ENCODE measurements at regions not wholly inside any gene's neighbourhood (a gene's known extent, or its start where the extent isn't known, plus 50 kb on each side); places are given as distances from the start of the nearest gene placed in this dataset.

- Histone ChIP-seq H3K27ac (peak overlapping the region in 1 of 4 donors; percentile 9), H3K27me3 (peaks cover 0 to 51% (median 24%) of the 10 kb centered on the region in 4 donors), H3K4me1 (peaks cover 23 to 43% (median 36%) of the 10 kb centered on the region in 4 donors), H3K36me3 (no peaks in the 10 kb centered on the region), H3K4me3 (peak overlapping the region in 3 of 4 donors; percentile 48 to 70 (median 65)), H3K9me3 (no peaks in the 10 kb centered on the region)
- DNase-seq (peak in 1 of 2 donors; percentile 83), ATAC-seq (ENCODE audit: low FRiP score in 2 of 2) (no peak)
- TF ChIP-seq CTCF (IDR thresholded peaks at IDR 0.05) (no peak), EP300 (IDR thresholded peaks at IDR 0.05) (no peak), POLR2AphosphoS5 (IDR thresholded peaks at IDR 0.05) (no peak), POLR2A (IDR thresholded peaks at IDR 0.05) (no peak)
- WGBS, 2 donors = 1 to 2% methylated on average over 41 to 49 of the region's 62 CpGs
These were observed 143.9 kb upstream of the ZNF536 start for GRCh38 chr19:30228113-30228834.

- ATAC-seq (ENCODE audit: low FRiP score in 2 of 2) (no peak), DNase-seq (no peak)
- TF ChIP-seq POLR2AphosphoS5 (IDR thresholded peaks at IDR 0.05) (no peak), CTCF (IDR thresholded peaks at IDR 0.05) (no peak), EP300 (IDR thresholded peaks at IDR 0.05) (no peak), POLR2A (IDR thresholded peaks at IDR 0.05) (no peak)
- H3K4me3 ChIP-seq = peak overlapping the region in 3 of 4 donors; percentile 48 to 70 (median 65)
- 4% methylated on average over 10 to 32 of the region's 35 CpGs for WGBS, 2 donors
- peaks cover 23 to 43% (median 36%) of the 10 kb centered on the region in 4 donors for H3K4me1 ChIP-seq
- H3K27me3 ChIP-seq = peaks cover 0 to 46% (median 24%) of the 10 kb centered on the region in 4 donors
- H3K36me3 ChIP-seq = no peaks in the 10 kb centered on the region
- no peaks in the 10 kb centered on the region for H3K9me3 ChIP-seq
- H3K27ac ChIP-seq = peak overlapping the region in 1 of 4 donors; percentile 9
These were observed 143.2 kb upstream of the ZNF536 start for GRCh38 chr19:30228835-30229524.

GRCh38 chr19:30229525-30230174, 142.5 kb upstream of the ZNF536 start:
- DNase-seq (peak in 1 of 2 donors; percentile 47), ATAC-seq (ENCODE audit: low FRiP score in 2 of 2) (no peak)
- Histone ChIP-seq H3K36me3 (no peaks in the 10 kb centered on the region), H3K27ac (no peak overlapping the region), H3K4me3 (no peak overlapping the region), H3K9me3 (no peaks in the 10 kb centered on the region), H3K4me1 (peaks cover 23 to 43% (median 36%) of the 10 kb centered on the region in 4 donors), H3K27me3 (peaks cover 0 to 41% (median 24%) of the 10 kb centered on the region in 4 donors)
- WGBS, 2 donors = 34 to 48% methylated on average over 12 to 14 of the region's 14 CpGs
- no peak for TF ChIP-seq POLR2A (IDR thresholded peaks at IDR 0.05)

GRCh38 chr19:30231408-30232318, 140.5 kb upstream of the ZNF536 start:
- H3K36me3 ChIP-seq = no peaks in the 10 kb centered on the region
- TF ChIP-seq POLR2A (IDR thresholded peaks at IDR 0.05) (no peak), POLR2AphosphoS5 (IDR thresholded peaks at IDR 0.05) (no peak), CTCF (IDR thresholded peaks at IDR 0.05) (no peak), EP300 (IDR thresholded peaks at IDR 0.05) (no peak)
- 69 to 71% methylated on average over 8 of the region's 8 CpGs for WGBS, 2 donors

More at GRCh38 chr19:30231408-30232318, 140.5 kb upstream of the ZNF536 start:
- H3K9me3 ChIP-seq = no peaks in the 10 kb centered on the region
- H3K27ac ChIP-seq = no peak overlapping the region
- H3K27me3 ChIP-seq = peaks cover 0 to 23% (median 11%) of the 10 kb centered on the region in 4 donors
- DNase-seq (no peak), ATAC-seq (ENCODE audit: low FRiP score in 2 of 2) (peak in 1 of 2 donors; percentile 15)
- peaks cover 6 to 25% (median 21%) of the 10 kb centered on the region in 4 donors for H3K4me1 ChIP-seq
- no peak overlapping the region for H3K4me3 ChIP-seq

All from upper lobe of left lung (tissue), 6 donors.